ENCODE measurements at regions not wholly inside any gene's neighbourhood (a gene's known extent, or its start where the extent isn't known, plus 50 kb on each side); places are given as distances from the start of the nearest gene placed in this dataset.

DNA sequence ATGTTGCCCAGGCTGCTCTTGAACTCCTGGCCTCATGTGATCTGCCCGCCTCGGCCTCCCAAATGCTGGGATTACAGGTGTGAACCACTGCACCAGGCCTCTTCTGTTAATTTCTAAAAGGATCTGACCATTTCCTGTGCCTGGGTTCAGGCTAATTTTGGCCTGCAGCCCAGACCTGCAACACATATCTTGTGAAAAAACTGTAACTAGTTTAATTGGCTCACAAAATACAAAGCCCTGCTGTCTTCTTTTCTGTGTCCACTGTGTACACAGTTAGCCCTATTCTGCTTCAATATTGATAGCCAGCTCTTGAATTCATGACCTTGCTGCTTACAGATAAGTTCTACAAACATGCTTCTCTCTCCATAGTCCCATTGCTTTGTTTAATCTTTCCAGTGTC, 753.5 kb downstream of the PDHA2 start:
- TF ChIP-seq, protein P1, sequence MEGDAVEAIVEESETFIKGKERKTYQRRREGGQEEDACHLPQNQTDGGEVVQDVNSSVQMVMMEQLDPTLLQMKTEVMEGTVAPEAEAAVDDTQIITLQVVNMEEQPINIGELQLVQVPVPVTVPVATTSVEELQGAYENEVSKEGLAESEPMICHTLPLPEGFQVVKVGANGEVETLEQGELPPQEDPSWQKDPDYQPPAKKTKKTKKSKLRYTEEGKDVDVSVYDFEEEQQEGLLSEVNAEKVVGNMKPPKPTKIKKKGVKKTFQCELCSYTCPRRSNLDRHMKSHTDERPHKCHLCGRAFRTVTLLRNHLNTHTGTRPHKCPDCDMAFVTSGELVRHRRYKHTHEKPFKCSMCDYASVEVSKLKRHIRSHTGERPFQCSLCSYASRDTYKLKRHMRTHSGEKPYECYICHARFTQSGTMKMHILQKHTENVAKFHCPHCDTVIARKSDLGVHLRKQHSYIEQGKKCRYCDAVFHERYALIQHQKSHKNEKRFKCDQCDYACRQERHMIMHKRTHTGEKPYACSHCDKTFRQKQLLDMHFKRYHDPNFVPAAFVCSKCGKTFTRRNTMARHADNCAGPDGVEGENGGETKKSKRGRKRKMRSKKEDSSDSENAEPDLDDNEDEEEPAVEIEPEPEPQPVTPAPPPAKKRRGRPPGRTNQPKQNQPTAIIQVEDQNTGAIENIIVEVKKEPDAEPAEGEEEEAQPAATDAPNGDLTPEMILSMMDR (IDR thresholded peaks at IDR 0.05), result no peak
- TF ChIP-seq EZH2 (IDR thresholded peaks at IDR 0.05; ENCODE audit: borderline replicate concordance, insufficient read depth, low read depth, low read length, poor library complexity, severe bottlenecking), result no peak
